HG03135 (cell line): ENCODE measurements at regions not wholly inside any gene's neighbourhood (a gene's known extent, or its start where the extent isn't known, plus 50 kb on each side); places are given as distances from the start of the nearest gene placed in this dataset.
"Not testable (repeated sequence)": the region's sequence is repeated elsewhere in the genome, so short reads cannot be mapped to it uniquely, and the experiment has no call there.

Experiments used
- ATAC-seq: cut with Tn5 transposase; IDR thresholded peaks from one replicate; pipeline ENCODE4 v1.9.1; 2021; ENCODE audit warnings: mild to moderate bottlenecking, moderate library complexity; ENCODE audit not compliant: unreplicated experiment

- no peak for ATAC-seq
These were observed 59.8 kb downstream of the ATOH1 start for GRCh38 chr4:93888308-93888707.

- no peak for ATAC-seq
These were observed 60.2 kb downstream of the ATOH1 start for GRCh38 chr4:93888768-93889167.

GRCh38 chr4:93891244-93891643 is 62.7 kb downstream of the ATOH1 start:
- ATAC-seq: no peak

- no peak for ATAC-seq
These were observed 66.4 kb downstream of the ATOH1 start for GRCh38 chr4:93894995-93895394.

GRCh38 chr4:93896516-93896915 is 68.0 kb downstream of the ATOH1 start:
- ATAC-seq: no peak

GRCh38 chr4:93897559-93897958 is 69.0 kb downstream of the ATOH1 start:
- ATAC-seq: no peak

- no peak for ATAC-seq
These were observed 80.2 kb downstream of the ATOH1 start for GRCh38 chr4:93908778-93909177.

GRCh38 chr4:93911671-93912070 is 83.1 kb downstream of the ATOH1 start:
- ATAC-seq: no peak

- no peak for ATAC-seq
These were observed 83.6 kb downstream of the ATOH1 start for GRCh38 chr4:93912146-93912545.

- no peak for ATAC-seq
These were observed 90.3 kb downstream of the ATOH1 start for GRCh38 chr4:93918856-93919255.

GRCh38 chr4:93923570-93923969 is 95.0 kb downstream of the ATOH1 start:
- ATAC-seq: not testable (repeated sequence)

GRCh38 chr4:93947286-93947685 is 118.7 kb downstream of the ATOH1 start:
- no peak for ATAC-seq

GRCh38 chr4:93950239-93950638 is 121.7 kb downstream of the ATOH1 start:
- ATAC-seq: not testable (repeated sequence)

- no peak for ATAC-seq
These were observed 128.6 kb downstream of the ATOH1 start for GRCh38 chr4:93957186-93957585.

GRCh38 chr4:93960450-93960849 is 131.9 kb downstream of the ATOH1 start:
- no peak for ATAC-seq

GRCh38 chr4:93960916-93961315 is 132.4 kb downstream of the ATOH1 start:
- ATAC-seq: no peak

- no peak for ATAC-seq
These were observed 153.0 kb downstream of the ATOH1 start for GRCh38 chr4:93981594-93981993.

- no peak for ATAC-seq
These were observed 153.7 kb downstream of the ATOH1 start for GRCh38 chr4:93982255-93982654.

- ATAC-seq: peak; percentile 84
These were observed 154.6 kb downstream of the ATOH1 start for GRCh38 chr4:93983140-93983539.

- no peak for ATAC-seq
These were observed 165.8 kb downstream of the ATOH1 start for GRCh38 chr4:93994175-93994994.

GRCh38 chr4:93996895-93997294 is 168.3 kb downstream of the ATOH1 start:
- no peak for ATAC-seq

GRCh38 chr4:94000559-94000958 is 172.0 kb downstream of the ATOH1 start:
- ATAC-seq: no peak

GRCh38 chr4:94006932-94007331 is 178.4 kb downstream of the ATOH1 start:
- no peak for ATAC-seq
